Panc1 (cell line): ENCODE measurements at regions not wholly inside any gene's neighbourhood (a gene's known extent, or its start where the extent isn't known, plus 50 kb on each side); places are given as distances from the start of the nearest gene placed in this dataset.

Source experiments
- CTCF ChIP-seq: fragments of 450-650 bp; IDR thresholded peaks from 2 replicates; pipeline ENCODE4 v1.5.1; 2017; ENCODE audit warnings: mild to moderate bottlenecking
- POLR2AphosphoS5 ChIP-seq: IDR thresholded peaks from 2 replicates; pipeline ENCODE4 v1.6.1; 2012; ENCODE audit warnings: mild to moderate bottlenecking, low read depth, low read length, moderate library complexity
- REST ChIP-seq, 2 experiments: IDR thresholded peaks; 2 replicates each; pipeline ENCODE4 v1.6.1; 2011 to 2012; ENCODE audit warnings: low read depth in 2 of 2, control low read depth in 1 of 2, low read length in 1 of 2, mild to moderate bottlenecking in 1 of 2, moderate library complexity in 1 of 2; ENCODE audit not compliant: insufficient read depth in 1 of 2

- no peak for TF ChIP-seq CTCF
- TF ChIP-seq POLR2AphosphoS5: no peak
- no peak for TF ChIP-seq REST (IDR thresholded peaks at IDR 0.05; ENCODE audit: insufficient read depth in 1 of 2, low read depth in 2 of 2, low read length in 1 of 2)
These were observed 666.8 kb downstream of the ACTL7B start for GRCh38 chr9:108188976-108189375.
